IMR-90 (cell line): ENCODE measurements at regions not wholly inside any gene's neighbourhood (a gene's known extent, or its start where the extent isn't known, plus 50 kb on each side); places are given as distances from the start of the nearest gene placed in this dataset.

Experiments used
- CEBPB ChIP-seq: IDR thresholded peaks from 2 replicates; pipeline ENCODE4 v1.6.1; 2012; ENCODE audit warnings: low read depth, low read length, improper control_type of control experiment
- CHD1 ChIP-seq: IDR thresholded peaks from 2 replicates; pipeline ENCODE4 v1.6.1; 2012; ENCODE audit warnings: low read depth, low read length, improper control_type of control experiment
- CTCF ChIP-seq: conservative IDR thresholded peaks from 2 replicates; pipeline ENCODE4 v1.5.1; 2012; ENCODE audit warnings: mild to moderate bottlenecking, low read depth, low read length, improper control_type of control experiment
- ELK1 ChIP-seq: fragments of 150-350 bp; IDR thresholded peaks from 2 replicates; pipeline ENCODE4 v1.6.1; 2016; ENCODE audit warnings: low read depth, mild to moderate bottlenecking, low read length, moderate library complexity, borderline replicate concordance
- MAFK ChIP-seq: IDR thresholded peaks from 2 replicates; pipeline ENCODE4 v1.6.1; 2012; ENCODE audit warnings: low read depth, low read length, improper control_type of control experiment
- MAZ ChIP-seq: IDR thresholded peaks from 2 replicates; pipeline ENCODE4 v1.6.1; 2012; ENCODE audit warnings: low read depth, mild to moderate bottlenecking, low read length, improper control_type of control experiment, moderate library complexity, borderline replicate concordance
- MXI1 ChIP-seq: IDR thresholded peaks from 2 replicates; pipeline ENCODE4 v1.6.1; 2012; ENCODE audit warnings: low read depth, mild to moderate bottlenecking, low read length, moderate library complexity, borderline replicate concordance
- POLR2A ChIP-seq: IDR thresholded peaks from 2 replicates; pipeline ENCODE4 v1.6.1; 2012; ENCODE audit warnings: mild to moderate bottlenecking, low read depth, low read length
- RFX5 ChIP-seq: IDR thresholded peaks from 2 replicates; pipeline ENCODE4 v1.8.0; 2012; ENCODE audit warnings: low read depth, mild to moderate bottlenecking, low read length, moderate library complexity

GRCh38 chr4:170256807-170257206 is 167.1 kb upstream of the AADAT start:
- TF ChIP-seq CTCF (no peak), RFX5 (no peak), POLR2A (no peak), MAFK (no peak), CEBPB (no peak), MAZ (no peak), ELK1 (no peak), CHD1 (no peak), MXI1 (no peak)
